Ammon's horn (tissue), 1 donor: ENCODE measurements at regions not wholly inside any gene's neighbourhood (a gene's known extent, or its start where the extent isn't known, plus 50 kb on each side); places are given as distances from the start of the nearest gene placed in this dataset.
"Not testable (repeated sequence)": the region's sequence is repeated elsewhere in the genome, so short reads cannot be mapped to it uniquely, and the experiment has no call there.

Source experiments
- DNase-seq: peaks from one replicate; pipeline ENCODE4 v3.0.0-alpha.2; 2016; ENCODE audit warnings: low spot score

GRCh38 chr17:72452286-72453173, 331.7 kb downstream of the SOX9 start:
- DNase-seq: no peak

- no peak for DNase-seq
Measured at GRCh38 chr17:72454342-72454741, 333.5 kb downstream of the SOX9 start.

GRCh38 chr17:72455562-72455961, 334.7 kb downstream of the SOX9 start:
- DNase-seq: no peak

- DNase-seq: no peak
Measured at GRCh38 chr17:72456075-72456474, 335.3 kb downstream of the SOX9 start.

GRCh38 chr17:72457712-72458111, 336.9 kb downstream of the SOX9 start:
- no peak for DNase-seq

GRCh38 chr17:72458301-72458700, 337.5 kb downstream of the SOX9 start:
- DNase-seq: no peak

GRCh38 chr17:72460711-72461110, 339.9 kb downstream of the SOX9 start:
- DNase-seq: no peak

GRCh38 chr17:72461757-72462156, 340.9 kb downstream of the SOX9 start:
- no peak for DNase-seq

- DNase-seq: no peak
Measured at GRCh38 chr17:72462407-72462806, 341.6 kb downstream of the SOX9 start.

- no peak for DNase-seq
Measured at GRCh38 chr17:72462814-72463213, 342.0 kb downstream of the SOX9 start.

- DNase-seq: no peak
Measured at GRCh38 chr17:72463287-72464102, 342.7 kb downstream of the SOX9 start.

GRCh38 chr17:72464221-72464620, 343.4 kb downstream of the SOX9 start:
- DNase-seq: not testable (repeated sequence)

- DNase-seq: no peak
Measured at GRCh38 chr17:72465191-72466024, 344.6 kb downstream of the SOX9 start.

- no peak for DNase-seq
Measured at GRCh38 chr17:72466199-72466598, 345.4 kb downstream of the SOX9 start.

GRCh38 chr17:72466606-72467005, 345.8 kb downstream of the SOX9 start:
- DNase-seq: no peak

GRCh38 chr17:72467841-72468653, 347.2 kb downstream of the SOX9 start:
- DNase-seq: no peak

- no peak for DNase-seq
Measured at GRCh38 chr17:72468841-72469240, 348.0 kb downstream of the SOX9 start.

- DNase-seq: no peak
Measured at GRCh38 chr17:72470121-72470705, 349.4 kb downstream of the SOX9 start.

- DNase-seq: no peak
Measured at GRCh38 chr17:72470734-72471133, 349.9 kb downstream of the SOX9 start.

- no peak for DNase-seq
Measured at GRCh38 chr17:72471296-72471695, 350.5 kb downstream of the SOX9 start.

GRCh38 chr17:72472106-72472505, 351.3 kb downstream of the SOX9 start:
- DNase-seq: no peak
